GM19240 (cell line): ENCODE measurements at regions not wholly inside any gene's neighbourhood (a gene's known extent, or its start where the extent isn't known, plus 50 kb on each side); places are given as distances from the start of the nearest gene placed in this dataset.
"Not testable (repeated sequence)": the region's sequence is repeated elsewhere in the genome, so short reads cannot be mapped to it uniquely, and the experiment has no call there.

Experiments
- DNase-seq: peaks from one replicate; pipeline ENCODE4 v3.0.0; 2011; ENCODE audit warnings: low spot score; ENCODE audit not compliant: insufficient read length

- no peak for DNase-seq
Measured at GRCh38 chr11:38593649-38594048, 1995.6 kb upstream of the RAG2 start.

DNA sequence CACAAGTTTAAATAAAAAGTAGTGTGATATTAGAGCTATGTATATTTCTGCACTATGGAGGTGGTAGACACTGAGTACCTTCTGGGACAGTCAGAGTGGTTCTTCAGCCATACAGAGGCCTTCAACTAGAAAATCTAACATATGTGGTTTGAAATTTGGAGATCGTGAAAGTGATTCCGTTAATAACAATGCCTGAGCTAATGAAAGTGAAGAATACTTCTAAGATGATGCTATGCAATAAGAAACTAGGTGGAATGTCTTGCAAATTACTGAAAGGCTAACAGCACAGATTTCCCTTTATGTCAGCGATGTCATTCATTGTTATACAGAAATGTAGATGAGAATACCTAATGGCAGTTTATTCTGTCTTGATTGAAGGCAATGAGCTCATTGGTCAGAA, 1984.7 kb upstream of the RAG2 start:
- no peak for DNase-seq

DNA sequence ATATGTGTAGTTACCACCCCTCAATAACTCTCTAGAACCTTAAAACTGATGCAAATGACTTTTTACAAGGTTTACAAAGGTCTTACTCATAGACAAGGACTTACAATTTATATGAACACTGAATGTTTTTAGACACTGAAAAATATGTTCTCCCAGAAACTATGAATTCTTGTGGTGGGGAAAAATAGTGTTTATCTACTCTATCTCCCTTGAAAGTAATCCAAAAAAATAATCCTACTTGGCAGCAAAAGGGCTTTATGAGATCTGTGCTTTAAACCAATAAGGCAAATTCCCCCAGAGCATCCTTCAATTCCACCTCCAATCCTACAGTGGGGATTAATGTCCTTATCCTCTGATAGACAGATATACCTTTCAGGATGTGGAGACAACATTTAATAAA, 1984.1 kb upstream of the RAG2 start:
- DNase-seq = no peak

DNA sequence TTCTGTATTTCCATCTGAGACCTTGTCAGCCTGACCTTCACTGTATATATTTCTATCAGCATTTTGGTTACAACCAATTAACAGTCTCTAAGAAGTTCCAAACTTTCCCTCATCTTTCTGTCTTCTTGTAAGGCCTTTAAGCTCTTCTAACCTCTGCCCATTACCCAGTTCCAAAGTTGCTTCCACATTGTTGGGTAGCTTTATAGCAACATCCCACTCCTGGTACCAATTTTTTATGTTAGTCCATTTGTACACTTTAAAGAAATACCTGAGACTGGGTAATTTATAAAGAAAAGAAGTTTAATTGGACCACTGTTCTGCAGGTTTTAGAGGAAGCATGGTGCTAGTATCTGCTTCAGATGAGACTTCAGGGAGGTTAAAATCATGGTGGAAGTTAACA, 1979.7 kb upstream of the RAG2 start:
- no peak for DNase-seq

GRCh38 chr11:38562562-38562961, 1964.5 kb upstream of the RAG2 start:
- DNase-seq = no peak

DNA sequence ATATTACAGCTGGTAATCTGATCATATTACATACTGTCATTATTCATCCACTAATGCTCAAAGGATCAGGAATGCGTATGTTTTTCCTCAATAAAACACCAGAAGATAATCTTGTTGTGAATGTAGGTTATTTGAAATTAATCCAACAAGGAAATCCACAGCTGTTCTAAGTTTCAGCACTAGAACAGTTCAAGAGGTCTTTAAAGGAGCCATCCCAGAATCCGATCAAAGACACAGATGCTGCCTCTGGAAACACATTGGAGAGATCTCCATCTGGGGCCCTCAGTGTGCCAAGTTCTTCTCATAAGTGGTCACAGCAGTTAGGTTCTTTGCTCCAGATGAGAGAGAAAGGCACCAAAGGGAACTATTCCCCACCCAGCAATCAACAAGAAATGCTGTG, 1955.1 kb upstream of the RAG2 start:
- DNase-seq = no peak

GRCh38 chr11:38547462-38547861, 1949.4 kb upstream of the RAG2 start:
- DNase-seq = no peak

- no peak for DNase-seq
Measured at GRCh38 chr11:38543986-38544385, 1946.0 kb upstream of the RAG2 start.

- DNase-seq = no peak
Measured at GRCh38 chr11:38543311-38543710, 1945.3 kb upstream of the RAG2 start.

- no peak for DNase-seq
Measured at GRCh38 chr11:38538866-38539680, 1941.0 kb upstream of the RAG2 start.

- DNase-seq = no peak
Measured at GRCh38 chr11:38530226-38530625, 1932.2 kb upstream of the RAG2 start.

DNA sequence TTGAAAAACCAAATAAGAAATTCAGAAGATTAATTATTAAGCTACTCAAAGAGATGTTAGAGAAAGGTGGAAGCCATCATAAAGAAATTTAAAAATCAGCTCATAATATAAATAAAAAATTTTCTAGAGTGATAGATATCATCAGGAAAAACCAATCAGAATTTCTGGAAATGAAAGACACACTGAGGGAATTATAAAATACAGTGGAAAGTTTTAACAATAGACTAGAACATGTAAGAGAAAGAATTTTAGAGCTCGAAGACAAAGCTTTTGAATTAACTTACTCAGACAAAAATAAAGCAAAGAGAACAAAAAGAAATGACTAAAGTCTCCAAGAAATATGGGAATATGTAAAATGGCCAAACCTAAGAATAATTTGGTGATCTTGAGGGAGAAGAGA, 1926.9 kb upstream of the RAG2 start:
- no peak for DNase-seq

- no peak for DNase-seq
Measured at GRCh38 chr11:38517991-38518390, 1920.0 kb upstream of the RAG2 start.

- not testable (repeated sequence) for DNase-seq
Measured at GRCh38 chr11:38512830-38513229, 1914.8 kb upstream of the RAG2 start.

DNA sequence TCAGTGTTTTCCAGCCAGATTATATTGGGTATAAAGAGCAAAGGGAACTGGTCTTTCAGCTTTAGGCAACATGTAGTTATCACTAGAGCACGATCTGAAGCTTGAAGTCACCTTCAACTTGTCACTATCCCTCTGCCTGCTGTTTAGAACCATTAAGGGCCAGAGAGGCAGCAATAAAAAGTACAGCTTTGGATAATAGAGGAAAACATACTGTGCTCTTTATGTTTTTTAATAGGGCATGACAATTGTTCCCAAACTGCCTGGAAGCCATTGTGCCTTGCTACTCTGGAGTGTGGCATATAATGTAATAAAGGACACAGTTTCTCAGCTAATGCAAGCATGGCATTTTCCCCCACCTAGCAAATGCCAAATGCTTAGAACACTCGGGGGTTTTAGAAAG, 1912.0 kb upstream of the RAG2 start:
- no peak for DNase-seq

DNA sequence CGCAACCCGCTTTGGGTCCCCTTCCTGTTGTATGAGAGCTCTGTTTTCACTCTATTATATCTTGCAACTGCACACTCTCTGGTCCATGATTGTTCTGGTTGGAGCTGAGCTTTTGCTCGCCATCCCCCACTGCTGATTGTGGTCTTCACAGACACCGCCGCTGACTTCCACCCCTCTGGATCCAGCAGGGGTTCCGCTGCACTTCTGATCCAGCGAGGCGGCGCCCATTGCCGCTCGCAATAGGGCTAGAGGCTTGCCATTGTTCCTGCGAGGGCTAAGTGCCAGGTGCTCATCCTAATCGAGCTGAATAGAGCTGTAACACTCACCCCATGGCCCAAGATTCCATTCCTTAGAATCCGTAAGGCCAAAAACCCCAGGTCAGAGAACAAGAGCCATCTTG, 1905.8 kb upstream of the RAG2 start:
- DNase-seq = no peak

GRCh38 chr11:38498721-38499120, 1900.7 kb upstream of the RAG2 start:
- no peak for DNase-seq

GRCh38 chr11:38491986-38492385, 1894.0 kb upstream of the RAG2 start:
- DNase-seq = no peak

- DNase-seq = no peak
Measured at GRCh38 chr11:38481391-38481790, 1883.4 kb upstream of the RAG2 start.

- DNase-seq = no peak
Measured at GRCh38 chr11:38476808-38477575, 1879.0 kb upstream of the RAG2 start.

DNA sequence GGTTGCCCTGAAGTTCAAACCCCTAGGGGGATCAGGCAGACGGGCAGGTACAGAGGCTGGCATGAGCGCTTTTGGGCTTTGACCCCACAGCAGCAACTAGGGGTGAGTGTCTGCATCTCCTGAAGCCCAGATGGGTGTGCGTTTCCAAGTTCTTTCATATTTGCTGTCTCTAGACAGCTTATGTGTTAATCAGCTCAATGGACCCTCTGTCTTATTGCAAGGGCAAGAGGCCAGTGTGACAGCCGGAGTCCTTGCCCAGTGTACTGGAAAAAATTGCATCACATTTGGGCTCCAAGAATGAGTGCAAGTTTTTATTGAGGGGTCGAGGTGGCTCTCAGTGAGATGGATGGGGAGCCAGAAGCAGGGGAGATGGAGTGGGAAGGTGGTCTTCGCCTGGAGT, 1863.7 kb upstream of the RAG2 start:
- no peak for DNase-seq

GRCh38 chr11:38460896-38461295, 1862.9 kb upstream of the RAG2 start:
- no peak for DNase-seq

GRCh38 chr11:38460429-38460828, 1862.4 kb upstream of the RAG2 start:
- no peak for DNase-seq
